Tibial nerve (tissue), 3 donors: ENCODE measurements at regions not wholly inside any gene's neighbourhood (a gene's known extent, or its start where the extent isn't known, plus 50 kb on each side); places are given as distances from the start of the nearest gene placed in this dataset.

Source experiments
- CTCF ChIP-seq, 5 experiments: fragments of 200-600 bp in 3 of 5; fragments of 450-650 bp in 2 of 5; sonication (generic) in 3 of 5; IDR thresholded peaks; one replicate each; pipeline ENCODE4 v1.5.1; 2016 to 2019; ENCODE audit warnings: antibody characterized with exemption in 5 of 5, mild to moderate bottlenecking in 3 of 5, moderate library complexity in 2 of 5
- POLR2A ChIP-seq, 2 donors: fragments of 450-650 bp; IDR thresholded peaks; one replicate each; pipeline ENCODE4 v1.6.1; 2017; ENCODE audit warnings: antibody characterized with exemption in 2 of 2, mild to moderate bottlenecking in 2 of 2, moderate library complexity in 2 of 2

- TF ChIP-seq CTCF (IDR thresholded peaks at IDR 0.05) (no peak), POLR2A (IDR thresholded peaks at IDR 0.05) (no peak)
These were observed 194.2 kb downstream of the ACKR3 start for GRCh38 chr2:236763857-236764256.
